PFSK-1 (cell line): ENCODE measurements at regions not wholly inside any gene's neighbourhood (a gene's known extent, or its start where the extent isn't known, plus 50 kb on each side); places are given as distances from the start of the nearest gene placed in this dataset.

Source experiments
- FOXP2 ChIP-seq: optimal IDR thresholded peaks from 2 replicates; pipeline ENCODE3; 2011; ENCODE audit warnings: borderline replicate concordance, control low read depth, inconsistent platforms; ENCODE audit not compliant: insufficient read depth; ENCODE audit errors: extremely low read length, extremely low read depth
- POLR2AphosphoS5 ChIP-seq: IDR thresholded peaks from 2 replicates; pipeline ENCODE4 v1.6.1; 2012; ENCODE audit warnings: low read depth, mild to moderate bottlenecking, control low read depth, low read length, moderate library complexity
- REST ChIP-seq, 2 experiments: IDR thresholded peaks; 2 replicates each; pipeline versions ENCODE4 v1.6.1 to v1.8.0; 2011 to 2012; ENCODE audit warnings: low read depth in 2 of 2, low read length in 2 of 2, control low read depth in 1 of 2, inconsistent platforms in 1 of 2, mild to moderate bottlenecking in 1 of 2, moderate library complexity in 1 of 2; ENCODE audit not compliant: insufficient read depth in 1 of 2
- SIN3A ChIP-seq: IDR thresholded peaks from 2 replicates; pipeline ENCODE4 v1.6.1; 2012; ENCODE audit warnings: mild to moderate bottlenecking, low read length, moderate library complexity, borderline replicate concordance; ENCODE audit not compliant: insufficient read depth
- TAF1 ChIP-seq: IDR thresholded peaks from 2 replicates; pipeline ENCODE4 v1.6.1; 2012; ENCODE audit warnings: low read length, control low read depth, borderline replicate concordance; ENCODE audit not compliant: insufficient read depth

GRCh38 chr3:5756443-5756842, 568.9 kb downstream of the EDEM1 start:
- TF ChIP-seq REST (IDR thresholded peaks at IDR 0.05; ENCODE audit: insufficient read depth in 1 of 2, low read depth in 2 of 2, low read length in 2 of 2) (no peak), POLR2AphosphoS5 (no peak), TAF1 (no peak), SIN3A (no peak), FOXP2 (no peak)

GRCh38 chr3:5757213-5757804, 569.8 kb downstream of the EDEM1 start:
- TF ChIP-seq TAF1 (no peak), POLR2AphosphoS5 (no peak), FOXP2 (no peak), REST (IDR thresholded peaks at IDR 0.05; ENCODE audit: insufficient read depth in 1 of 2, low read depth in 2 of 2, low read length in 2 of 2) (no peak), SIN3A (no peak)

- TF ChIP-seq SIN3A = no peak
- no peak for TF ChIP-seq POLR2AphosphoS5
- TF ChIP-seq REST (IDR thresholded peaks at IDR 0.05; ENCODE audit: insufficient read depth in 1 of 2, low read depth in 2 of 2, low read length in 2 of 2) = no peak
- no peak for TF ChIP-seq FOXP2
- no peak for TF ChIP-seq TAF1
Observed at GRCh38 chr3:5758699-5759098, 571.2 kb downstream of the EDEM1 start.

- TF ChIP-seq SIN3A (no peak), POLR2AphosphoS5 (no peak), TAF1 (no peak), REST (IDR thresholded peaks at IDR 0.05; ENCODE audit: insufficient read depth in 1 of 2, low read depth in 2 of 2, low read length in 2 of 2) (no peak), FOXP2 (no peak)
Observed at GRCh38 chr3:5762506-5762905, 575.0 kb downstream of the EDEM1 start.

- TF ChIP-seq POLR2AphosphoS5 (no peak), TAF1 (no peak), REST (IDR thresholded peaks at IDR 0.05; ENCODE audit: insufficient read depth in 1 of 2, low read depth in 2 of 2, low read length in 2 of 2) (no peak), FOXP2 (no peak), SIN3A (no peak)
Observed at GRCh38 chr3:5766848-5767247, 579.3 kb downstream of the EDEM1 start.
